Fibroblast of lung (primary cell): ENCODE measurements at regions not wholly inside any gene's neighbourhood (a gene's known extent, or its start where the extent isn't known, plus 50 kb on each side); places are given as distances from the start of the nearest gene placed in this dataset.

ENCODE experiments used
- CTCF ChIP-seq, 2 donors: IDR thresholded peaks in 1 of 2; conservative IDR thresholded peaks in 1 of 2; 1 replicate in 1 of 2; 2 replicates in 1 of 2; pipeline ENCODE4 v1.5.1; 2011 to 2012; ENCODE audit warnings: low read length in 2 of 2, control low read depth in 1 of 2, inconsistent platforms in 1 of 2, low read depth in 1 of 2, mild to moderate bottlenecking in 1 of 2
- EZH2 ChIP-seq: IDR thresholded peaks from 2 replicates; pipeline ENCODE4 v1.5.1; 2012; ENCODE audit warnings: low read length, control low read depth, mild to moderate bottlenecking; ENCODE audit errors: missing control alignments

DNA sequence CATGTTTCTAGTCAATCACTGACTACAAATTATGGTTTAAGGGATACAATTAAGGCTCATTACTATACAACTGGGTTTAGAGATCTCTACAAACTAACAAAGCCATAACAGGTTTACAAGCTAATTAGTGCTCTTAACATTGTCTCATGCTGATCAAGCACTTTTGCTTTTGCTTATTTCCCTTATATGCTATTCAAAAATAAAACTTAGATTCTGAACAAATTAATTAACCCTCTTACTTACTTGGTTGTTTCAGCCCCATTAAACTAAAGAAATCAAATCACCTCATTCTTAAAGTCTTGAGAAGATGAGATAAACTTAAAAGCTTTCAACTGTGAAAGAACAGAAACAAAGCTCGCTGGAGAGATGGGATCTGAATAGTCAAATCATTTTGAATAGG lies 2024.5 kb upstream of the ADGRL3 start:
- TF ChIP-seq CTCF (conservative IDR thresholded peaks at IDR 0.05 in 1 of 2, IDR thresholded peaks at IDR 0.05 in 1 of 2; ENCODE audit: low read depth in 1 of 2, low read length in 2 of 2) (no peak), EZH2 (no peak)
